22Rv1 (cell line): ENCODE measurements at regions not wholly inside any gene's neighbourhood (a gene's known extent, or its start where the extent isn't known, plus 50 kb on each side); places are given as distances from the start of the nearest gene placed in this dataset.

Experiments
- ZFX ChIP-seq: fragments of 450-650 bp; IDR thresholded peaks from 2 replicates; pipeline ENCODE4 v1.6.1; 2017; ENCODE audit warnings: antibody characterized with exemption, borderline replicate concordance
- TF ChIP-seq, protein P1 (sequence below): fragments of 450-650 bp; IDR thresholded peaks from 2 replicates; pipeline ENCODE4 v1.5.1; 2017; ENCODE audit warnings: mild to moderate bottlenecking

DNA sequence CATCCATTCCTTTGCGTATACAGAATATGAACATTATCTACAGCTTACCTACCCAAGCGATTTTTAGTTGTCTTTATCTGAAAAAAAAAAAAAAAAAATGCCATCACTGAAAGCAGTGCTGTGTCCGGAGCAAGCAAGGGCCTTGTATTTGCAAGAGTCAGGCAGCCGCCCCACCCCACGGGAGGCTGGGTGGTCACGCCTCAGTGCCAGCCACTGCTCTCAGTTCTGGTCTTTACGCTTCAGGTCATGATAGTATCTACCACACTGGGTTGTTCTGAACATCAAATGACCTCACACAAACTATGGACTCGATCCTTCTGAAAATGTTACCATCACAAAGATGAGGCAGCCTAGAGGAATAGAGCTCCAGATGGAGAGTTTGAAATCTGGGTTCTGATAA lies 62.7 kb upstream of the HELT start:
- TF ChIP-seq, protein P1, sequence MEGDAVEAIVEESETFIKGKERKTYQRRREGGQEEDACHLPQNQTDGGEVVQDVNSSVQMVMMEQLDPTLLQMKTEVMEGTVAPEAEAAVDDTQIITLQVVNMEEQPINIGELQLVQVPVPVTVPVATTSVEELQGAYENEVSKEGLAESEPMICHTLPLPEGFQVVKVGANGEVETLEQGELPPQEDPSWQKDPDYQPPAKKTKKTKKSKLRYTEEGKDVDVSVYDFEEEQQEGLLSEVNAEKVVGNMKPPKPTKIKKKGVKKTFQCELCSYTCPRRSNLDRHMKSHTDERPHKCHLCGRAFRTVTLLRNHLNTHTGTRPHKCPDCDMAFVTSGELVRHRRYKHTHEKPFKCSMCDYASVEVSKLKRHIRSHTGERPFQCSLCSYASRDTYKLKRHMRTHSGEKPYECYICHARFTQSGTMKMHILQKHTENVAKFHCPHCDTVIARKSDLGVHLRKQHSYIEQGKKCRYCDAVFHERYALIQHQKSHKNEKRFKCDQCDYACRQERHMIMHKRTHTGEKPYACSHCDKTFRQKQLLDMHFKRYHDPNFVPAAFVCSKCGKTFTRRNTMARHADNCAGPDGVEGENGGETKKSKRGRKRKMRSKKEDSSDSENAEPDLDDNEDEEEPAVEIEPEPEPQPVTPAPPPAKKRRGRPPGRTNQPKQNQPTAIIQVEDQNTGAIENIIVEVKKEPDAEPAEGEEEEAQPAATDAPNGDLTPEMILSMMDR, result no peak
- no peak for TF ChIP-seq ZFX
